ENCODE measurements at regions not wholly inside any gene's neighbourhood (a gene's known extent, or its start where the extent isn't known, plus 50 kb on each side); places are given as distances from the start of the nearest gene placed in this dataset.

GRCh38 chr2:217687771-217688170, 315.0 kb downstream of the TNS1 start:
- DNase-seq, result no peak

- peak; percentile 62 for DNase-seq
Measured at GRCh38 chr2:217685255-217685605, 317.6 kb downstream of the TNS1 start.

GRCh38 chr2:217684431-217685254, 318.2 kb downstream of the TNS1 start:
- no peak for DNase-seq

GRCh38 chr2:217683106-217683870, 319.5 kb downstream of the TNS1 start:
- no peak for DNase-seq

GRCh38 chr2:217681791-217682190, 321.0 kb downstream of the TNS1 start:
- no peak for DNase-seq

- DNase-seq, result no peak
Measured at GRCh38 chr2:217680381-217680780, 322.4 kb downstream of the TNS1 start.

GRCh38 chr2:217673627-217674026, 329.2 kb downstream of the TNS1 start:
- DNase-seq, result no peak

GRCh38 chr2:217672472-217672871, 330.3 kb downstream of the TNS1 start:
- no peak for DNase-seq

GRCh38 chr2:217671871-217672270, 330.9 kb downstream of the TNS1 start:
- DNase-seq, result no peak

GRCh38 chr2:217671075-217671474, 331.7 kb downstream of the TNS1 start:
- no peak for DNase-seq

- DNase-seq, result no peak
Measured at GRCh38 chr2:217669831-217670230, 333.0 kb downstream of the TNS1 start.

GRCh38 chr2:217667512-217667911, 335.3 kb downstream of the TNS1 start:
- no peak for DNase-seq

GRCh38 chr2:217667035-217667434, 335.8 kb downstream of the TNS1 start:
- no peak for DNase-seq

GRCh38 chr2:217666338-217666737, 336.5 kb downstream of the TNS1 start:
- DNase-seq, result no peak

GRCh38 chr2:217664761-217665160, 338.0 kb downstream of the TNS1 start:
- no peak for DNase-seq

- no peak for DNase-seq
Measured at GRCh38 chr2:217662984-217663602, 339.7 kb downstream of the TNS1 start.

- DNase-seq, result no peak
Measured at GRCh38 chr2:217661378-217661777, 341.4 kb downstream of the TNS1 start.

GRCh38 chr2:217660423-217660822, 342.4 kb downstream of the TNS1 start:
- no peak for DNase-seq

- no peak for DNase-seq
Measured at GRCh38 chr2:217658806-217659205, 344.0 kb downstream of the TNS1 start.

- DNase-seq, result no peak
Measured at GRCh38 chr2:217657252-217657651, 345.5 kb downstream of the TNS1 start.

- no peak for DNase-seq
Measured at GRCh38 chr2:217656316-217656715, 346.5 kb downstream of the TNS1 start.

- DNase-seq, result no peak
Measured at GRCh38 chr2:217655651-217656050, 347.1 kb downstream of the TNS1 start.

- no peak for DNase-seq
Measured at GRCh38 chr2:217654168-217654567, 348.6 kb downstream of the TNS1 start.
